HG03354 (cell line): ENCODE measurements at regions not wholly inside any gene's neighbourhood (a gene's known extent, or its start where the extent isn't known, plus 50 kb on each side); places are given as distances from the start of the nearest gene placed in this dataset.
A peak's percentile ranks its signal among the peaks of the same experiment; 100 is the strongest.
"Not testable (repeated sequence)": the region's sequence is repeated elsewhere in the genome, so short reads cannot be mapped to it uniquely, and the experiment has no call there.

Experiments used
- ATAC-seq: cut with Tn5 transposase; IDR thresholded peaks from one replicate; pipeline ENCODE4 v1.9.1; 2021; ENCODE audit warnings: mild to moderate bottlenecking; ENCODE audit not compliant: unreplicated experiment, poor library complexity, severe bottlenecking

- no peak for ATAC-seq
These were observed 57.1 kb downstream of the GRIN2B start for GRCh38 chr12:13924286-13924685.

- ATAC-seq = no peak
These were observed 62.5 kb downstream of the GRIN2B start for GRCh38 chr12:13918897-13919296.

- ATAC-seq = no peak
These were observed 66.3 kb downstream of the GRIN2B start for GRCh38 chr12:13915096-13915495.

GRCh38 chr12:13913371-13913770 lies 68.0 kb downstream of the GRIN2B start:
- ATAC-seq = no peak

- ATAC-seq = no peak
These were observed 69.4 kb downstream of the GRIN2B start for GRCh38 chr12:13911756-13912554.

GRCh38 chr12:13905794-13906193 lies 75.6 kb downstream of the GRIN2B start:
- no peak for ATAC-seq

- ATAC-seq = no peak
These were observed 80.7 kb downstream of the GRIN2B start for GRCh38 chr12:13900718-13901117.

GRCh38 chr12:13898387-13898786 lies 83.0 kb downstream of the GRIN2B start:
- ATAC-seq = not testable (repeated sequence)

- ATAC-seq = no peak
These were observed 83.6 kb downstream of the GRIN2B start for GRCh38 chr12:13897811-13898210.

GRCh38 chr12:13896063-13896626 lies 85.3 kb downstream of the GRIN2B start:
- ATAC-seq = no peak

GRCh38 chr12:13891902-13892301 lies 89.5 kb downstream of the GRIN2B start:
- no peak for ATAC-seq

- no peak for ATAC-seq
These were observed 90.5 kb downstream of the GRIN2B start for GRCh38 chr12:13890943-13891342.

- ATAC-seq = no peak
These were observed 93.5 kb downstream of the GRIN2B start for GRCh38 chr12:13887779-13888388.

- ATAC-seq = no peak
These were observed 99.2 kb downstream of the GRIN2B start for GRCh38 chr12:13882176-13882575.

GRCh38 chr12:13880613-13881012 lies 100.8 kb downstream of the GRIN2B start:
- no peak for ATAC-seq

GRCh38 chr12:13875744-13876143 lies 105.7 kb downstream of the GRIN2B start:
- ATAC-seq = no peak

- no peak for ATAC-seq
These were observed 111.1 kb downstream of the GRIN2B start for GRCh38 chr12:13870255-13870654.

GRCh38 chr12:13864081-13864673 lies 117.2 kb downstream of the GRIN2B start:
- peak; percentile 97 for ATAC-seq

- ATAC-seq = no peak
These were observed 123.7 kb downstream of the GRIN2B start for GRCh38 chr12:13857750-13858149.

- ATAC-seq = no peak
These were observed 127.9 kb downstream of the GRIN2B start for GRCh38 chr12:13853471-13853870.

- no peak for ATAC-seq
These were observed 129.6 kb downstream of the GRIN2B start for GRCh38 chr12:13851828-13852227.
